ENCODE measurements at regions not wholly inside any gene's neighbourhood (a gene's known extent, or its start where the extent isn't known, plus 50 kb on each side); places are given as distances from the start of the nearest gene placed in this dataset.

DNA sequence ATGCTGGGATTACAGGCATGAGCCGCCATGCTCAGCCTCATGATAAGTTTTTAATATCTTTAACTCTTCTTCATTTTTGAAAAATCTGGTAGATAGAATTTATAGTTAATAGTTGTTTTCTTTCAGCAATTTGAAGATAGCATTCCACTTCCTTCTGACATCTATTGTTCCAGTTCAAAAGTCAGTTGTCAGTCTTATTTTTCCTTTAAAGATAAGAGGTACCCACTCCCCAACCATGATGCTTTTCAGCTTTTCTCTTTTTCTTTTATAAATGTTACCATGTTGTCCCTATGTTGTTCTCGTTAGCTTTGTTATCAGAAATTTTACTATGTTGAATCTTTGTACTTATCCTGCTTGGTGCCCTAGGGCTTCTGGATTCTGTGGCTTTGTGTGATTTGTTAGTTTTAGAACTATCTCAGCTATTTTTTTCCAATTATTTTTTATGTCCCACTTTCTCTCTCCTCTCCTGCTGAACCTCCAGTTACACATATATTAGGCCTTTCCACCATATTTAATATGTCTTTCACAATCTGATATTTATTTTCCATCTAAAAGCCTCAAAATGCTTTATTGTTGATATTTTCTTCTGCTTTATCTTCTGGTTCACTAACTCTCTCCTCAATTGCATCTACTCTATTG is 181.6 kb upstream of the FOXN3 start:
- no peak overlapping the region for H3K4me3 ChIP-seq (ENCODE audit: low read depth, low read length)
- DNase-seq (ENCODE audit: low read depth): peak; percentile 22
- TF ChIP-seq, protein P1, sequence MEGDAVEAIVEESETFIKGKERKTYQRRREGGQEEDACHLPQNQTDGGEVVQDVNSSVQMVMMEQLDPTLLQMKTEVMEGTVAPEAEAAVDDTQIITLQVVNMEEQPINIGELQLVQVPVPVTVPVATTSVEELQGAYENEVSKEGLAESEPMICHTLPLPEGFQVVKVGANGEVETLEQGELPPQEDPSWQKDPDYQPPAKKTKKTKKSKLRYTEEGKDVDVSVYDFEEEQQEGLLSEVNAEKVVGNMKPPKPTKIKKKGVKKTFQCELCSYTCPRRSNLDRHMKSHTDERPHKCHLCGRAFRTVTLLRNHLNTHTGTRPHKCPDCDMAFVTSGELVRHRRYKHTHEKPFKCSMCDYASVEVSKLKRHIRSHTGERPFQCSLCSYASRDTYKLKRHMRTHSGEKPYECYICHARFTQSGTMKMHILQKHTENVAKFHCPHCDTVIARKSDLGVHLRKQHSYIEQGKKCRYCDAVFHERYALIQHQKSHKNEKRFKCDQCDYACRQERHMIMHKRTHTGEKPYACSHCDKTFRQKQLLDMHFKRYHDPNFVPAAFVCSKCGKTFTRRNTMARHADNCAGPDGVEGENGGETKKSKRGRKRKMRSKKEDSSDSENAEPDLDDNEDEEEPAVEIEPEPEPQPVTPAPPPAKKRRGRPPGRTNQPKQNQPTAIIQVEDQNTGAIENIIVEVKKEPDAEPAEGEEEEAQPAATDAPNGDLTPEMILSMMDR (IDR thresholded peaks at IDR 0.05; ENCODE audit: insufficient read depth, low read depth, low read length): no peak

DNA sequence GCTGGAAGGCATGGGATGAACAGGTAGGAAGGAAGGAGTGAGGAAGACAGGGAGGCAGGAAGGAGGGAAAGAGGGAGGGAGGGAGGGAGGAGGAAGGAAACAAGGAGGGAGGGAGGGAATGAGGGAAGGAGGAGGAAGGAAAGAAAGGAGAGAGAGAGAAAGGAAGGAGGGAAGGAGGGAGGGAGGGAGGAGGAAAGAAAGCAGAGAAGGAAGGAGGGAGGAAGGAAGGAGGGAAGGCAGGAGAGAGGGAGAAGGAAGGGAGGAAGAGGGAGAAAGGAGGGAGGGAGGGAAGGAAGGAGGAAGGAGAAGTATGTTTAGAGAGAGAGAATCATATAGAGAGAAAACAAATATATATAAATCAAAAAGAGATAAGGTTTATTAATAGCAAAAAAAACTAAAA is 175.9 kb upstream of the FOXN3 start:
- no peak for DNase-seq (ENCODE audit: low read depth)
- no peak overlapping the region for H3K4me3 ChIP-seq (ENCODE audit: low read depth, low read length)
- TF ChIP-seq, protein P1 (IDR thresholded peaks at IDR 0.05; ENCODE audit: insufficient read depth, low read depth, low read length): no peak

DNA sequence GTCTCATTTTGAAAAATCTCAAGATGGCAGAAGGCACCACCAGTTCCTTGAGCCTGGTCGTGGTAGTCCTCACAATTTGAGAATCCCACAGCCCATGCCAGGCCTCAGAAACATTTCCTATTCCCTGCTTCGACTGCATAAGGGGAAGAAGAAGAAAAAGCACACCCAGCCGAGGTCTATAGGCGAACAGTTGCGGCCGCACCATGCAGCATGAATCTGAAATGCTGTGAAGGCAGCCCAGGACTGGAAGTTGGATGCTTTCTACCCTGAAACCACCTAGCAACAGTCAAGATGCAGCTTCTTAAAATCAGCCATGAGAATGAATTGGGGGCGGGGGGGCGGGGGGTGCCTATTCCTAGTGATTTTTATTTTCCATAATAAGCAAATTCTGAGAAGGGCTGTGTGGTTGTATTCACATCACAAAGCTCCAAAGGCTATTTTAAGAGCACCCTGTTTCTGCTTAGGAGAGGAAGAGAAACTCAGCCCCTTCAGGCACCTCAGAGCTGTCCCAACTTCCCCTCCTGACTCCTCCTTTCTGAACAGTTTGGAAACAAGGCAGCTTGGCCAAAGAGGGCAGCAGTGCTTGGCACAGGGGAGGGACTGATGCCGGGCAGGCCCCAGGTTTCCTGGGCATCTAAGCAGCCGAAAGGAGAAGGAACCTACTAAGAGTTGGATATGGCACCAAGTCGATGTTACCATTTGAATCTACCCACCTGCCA is 172.5 kb upstream of the FOXN3 start:
- H3K4me3 ChIP-seq (ENCODE audit: low read depth, low read length): no peak overlapping the region
- no peak for DNase-seq (ENCODE audit: low read depth)
- TF ChIP-seq, protein P1 (IDR thresholded peaks at IDR 0.05; ENCODE audit: insufficient read depth, low read depth, low read length): no peak

DNA sequence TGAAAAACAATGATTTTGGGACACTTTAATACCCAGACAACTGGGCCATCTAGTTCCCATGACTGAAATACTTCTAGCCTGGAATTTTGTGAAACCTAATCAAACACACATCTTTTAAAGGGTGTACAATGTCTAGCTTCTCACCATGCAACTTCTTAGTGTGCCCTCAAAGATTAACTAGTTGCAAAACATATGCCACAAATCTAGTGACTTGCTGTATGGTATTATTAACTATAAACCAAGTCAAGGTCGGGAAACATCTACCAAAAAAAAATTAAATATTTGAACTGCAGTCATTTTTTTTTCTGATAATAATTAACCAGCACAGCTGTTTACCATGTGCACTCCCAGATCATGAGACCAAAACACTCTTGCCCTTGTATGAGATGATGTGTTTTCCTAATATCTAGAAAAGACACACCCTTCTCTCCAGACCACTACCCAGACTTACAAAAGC is 171.8 kb upstream of the FOXN3 start:
- DNase-seq (ENCODE audit: low read depth): no peak
- TF ChIP-seq, protein P1 (IDR thresholded peaks at IDR 0.05; ENCODE audit: insufficient read depth, low read depth, low read length): no peak
- no peak overlapping the region for H3K4me3 ChIP-seq (ENCODE audit: low read depth, low read length)

DNA sequence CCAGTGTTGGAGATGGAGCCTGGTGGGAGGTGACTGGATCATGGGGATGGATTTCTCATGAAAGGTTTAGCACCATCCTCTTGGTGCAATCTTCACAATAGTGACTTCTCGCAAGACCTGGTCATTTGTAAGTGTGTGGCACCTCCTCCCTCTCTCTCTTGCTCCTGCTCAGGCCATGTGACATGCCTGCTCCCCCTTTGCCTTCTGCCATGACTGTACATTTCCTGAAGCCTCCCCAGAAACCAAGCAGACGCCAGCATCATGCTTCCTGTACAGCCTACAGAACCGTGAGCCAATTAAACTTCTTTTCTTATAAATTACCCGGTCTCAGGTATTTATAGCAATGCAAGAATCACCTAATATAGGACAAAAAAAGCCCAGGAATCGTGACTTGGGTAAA is 171.0 kb upstream of the FOXN3 start:
- H3K4me3 ChIP-seq (ENCODE audit: low read depth, low read length): no peak overlapping the region
- TF ChIP-seq, protein P1 (IDR thresholded peaks at IDR 0.05; ENCODE audit: insufficient read depth, low read depth, low read length): no peak
- no peak for DNase-seq (ENCODE audit: low read depth)

DNA sequence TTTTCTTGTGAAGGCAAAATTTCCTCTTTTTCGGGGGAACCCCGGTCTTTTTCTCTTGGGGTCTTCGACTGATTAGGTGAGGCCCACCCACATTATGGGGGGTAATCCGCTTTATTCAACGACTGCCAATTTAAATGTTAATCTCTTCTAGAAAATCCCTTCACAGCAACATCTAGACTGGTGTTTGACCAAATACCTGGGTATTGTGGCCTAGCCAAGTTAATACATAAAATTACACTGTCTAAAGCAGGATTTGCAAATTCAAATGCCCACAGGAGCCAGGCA is 170.0 kb upstream of the FOXN3 start:
- DNase-seq (ENCODE audit: low read depth): no peak
- TF ChIP-seq, protein P1 (IDR thresholded peaks at IDR 0.05; ENCODE audit: insufficient read depth, low read depth, low read length): no peak
- H3K4me3 ChIP-seq (ENCODE audit: low read depth, low read length): no peak overlapping the region

Measured in fibroblast of villous mesenchyme (primary cell).